ENCODE measurements at regions not wholly inside any gene's neighbourhood (a gene's known extent, or its start where the extent isn't known, plus 50 kb on each side); places are given as distances from the start of the nearest gene placed in this dataset.
"Not testable (repeated sequence)": the region's sequence is repeated elsewhere in the genome, so short reads cannot be mapped to it uniquely, and the experiment has no call there.

DNA sequence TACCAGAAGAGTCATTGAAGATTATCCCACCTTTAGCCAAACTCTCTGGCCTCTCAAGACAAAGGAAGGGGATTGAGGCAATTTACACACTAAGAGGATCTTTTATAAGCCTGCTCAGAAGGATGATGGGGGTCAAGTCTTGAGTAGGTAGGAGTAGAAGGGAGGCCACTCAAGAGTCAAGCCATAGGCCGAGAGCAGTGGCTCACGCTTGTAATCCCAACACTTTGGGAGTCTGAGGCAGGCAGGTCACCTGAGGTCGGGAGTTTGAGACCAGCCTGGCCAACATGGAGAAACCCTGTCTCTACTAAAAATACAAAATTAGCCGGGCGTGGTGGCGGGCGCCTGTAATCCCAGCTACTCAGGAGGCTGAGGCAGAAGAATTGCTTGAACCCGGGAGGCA lies 58.0 kb upstream of the SOX13 start:
- H3K9ac ChIP-seq (ENCODE audit: low read depth in 1 of 3, low read length in 3 of 3); H3K9me3 ChIP-seq (ENCODE audit: control insufficient read depth in 3 of 3, low read length in 3 of 3); H3K36me3 ChIP-seq (ENCODE audit: control insufficient read depth in 3 of 3, insufficient read depth in 3 of 3, low read length in 3 of 3); H3K27ac ChIP-seq (ENCODE audit: low read depth, low read length); H3K27me3 ChIP-seq (ENCODE audit: control insufficient read depth in 3 of 3, insufficient read depth in 3 of 3, low read length in 3 of 3); H3K4me3 ChIP-seq (ENCODE audit: low read length in 3 of 3); H3K4me1 ChIP-seq (ENCODE audit: control insufficient read depth in 3 of 3, insufficient read depth in 3 of 3, low read length in 3 of 3): not testable (repeated sequence)

DNA sequence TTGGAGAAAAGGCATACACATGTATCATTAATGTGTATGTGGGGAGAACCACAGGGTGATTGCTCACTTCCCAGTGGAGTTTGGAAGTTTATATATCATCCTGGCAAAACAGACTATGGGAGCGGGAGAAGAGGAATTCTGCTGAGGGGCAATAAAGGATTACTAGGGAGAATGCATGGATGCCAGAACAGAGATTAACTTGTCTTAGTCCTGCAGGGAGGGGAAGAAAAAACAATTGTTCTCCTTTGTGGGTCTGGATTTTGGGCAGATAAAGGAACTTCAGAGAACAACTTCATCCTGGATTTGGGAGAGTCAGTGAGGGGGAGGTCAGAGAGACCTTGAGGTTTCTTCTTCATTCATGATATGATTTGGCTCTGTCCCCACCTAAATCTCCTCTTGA lies 55.9 kb upstream of the SOX13 start:
- H3K36me3 ChIP-seq (ENCODE audit: control insufficient read depth in 3 of 3, insufficient read depth in 3 of 3, low read length in 3 of 3), result no peaks in the 10 kb centered on the region
- H3K27me3 ChIP-seq (ENCODE audit: control insufficient read depth in 3 of 3, insufficient read depth in 3 of 3, low read length in 3 of 3), result no peaks in the 10 kb centered on the region
- H3K9ac ChIP-seq (ENCODE audit: low read depth in 1 of 3, low read length in 3 of 3), result no peak overlapping the region
- no peaks in the 10 kb centered on the region for H3K4me1 ChIP-seq (ENCODE audit: control insufficient read depth in 3 of 3, insufficient read depth in 3 of 3, low read length in 3 of 3)
- H3K9me3 ChIP-seq (ENCODE audit: control insufficient read depth in 3 of 3, low read length in 3 of 3), result no peaks in the 10 kb centered on the region
- no peak overlapping the region for H3K27ac ChIP-seq (ENCODE audit: low read depth, low read length)
- no peak overlapping the region for H3K4me3 ChIP-seq (ENCODE audit: low read length in 3 of 3)

DNA sequence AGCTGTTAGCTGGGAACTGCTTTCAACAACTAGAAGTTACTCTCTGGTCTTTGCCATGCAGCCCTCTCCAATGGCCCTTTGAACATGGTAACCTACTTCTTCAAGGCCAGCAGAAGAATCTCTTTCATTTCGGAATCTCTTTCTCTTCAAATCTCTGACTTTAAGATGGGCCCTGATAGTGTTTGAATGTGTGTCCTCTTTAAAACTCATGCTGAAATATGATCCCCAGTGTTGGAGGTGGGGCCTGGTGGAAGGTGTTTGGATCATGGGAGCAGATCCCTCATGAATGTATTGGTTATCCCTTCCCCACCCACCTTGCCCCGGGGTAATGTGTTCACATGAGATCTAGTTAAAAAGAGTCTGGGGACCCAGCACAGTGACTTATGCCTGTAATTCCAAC lies 54.5 kb upstream of the SOX13 start:
- Histone ChIP-seq H3K9me3 (ENCODE audit: control insufficient read depth in 3 of 3, low read length in 3 of 3) (no peaks in the 10 kb centered on the region), H3K27me3 (ENCODE audit: control insufficient read depth in 3 of 3, insufficient read depth in 3 of 3, low read length in 3 of 3) (no peaks in the 10 kb centered on the region), H3K4me1 (ENCODE audit: control insufficient read depth in 3 of 3, insufficient read depth in 3 of 3, low read length in 3 of 3) (no peaks in the 10 kb centered on the region), H3K36me3 (ENCODE audit: control insufficient read depth in 3 of 3, insufficient read depth in 3 of 3, low read length in 3 of 3) (no peaks in the 10 kb centered on the region), H3K27ac (ENCODE audit: low read depth, low read length) (no peak overlapping the region), H3K4me3 (ENCODE audit: low read length in 3 of 3) (no peak overlapping the region), H3K9ac (ENCODE audit: low read depth in 1 of 3, low read length in 3 of 3) (no peak overlapping the region)

Measured in skeletal muscle tissue (tissue), 3 donors.